ENCODE measurements at regions not wholly inside any gene's neighbourhood (a gene's known extent, or its start where the extent isn't known, plus 50 kb on each side); places are given as distances from the start of the nearest gene placed in this dataset.

GRCh38 chr12:85363382-85364190 is 83.6 kb downstream of the ALX1 start:
- H3K79me2 ChIP-seq, result no peaks in the 10 kb centered on the region
- H3K4me3 ChIP-seq, result no peak overlapping the region
- H3K4me2 ChIP-seq, result no peak overlapping the region
- no peaks in the 10 kb centered on the region for H3K9me3 ChIP-seq (ENCODE audit: low read depth)
- no peaks in the 10 kb centered on the region for H3K36me3 ChIP-seq (replicated peaks; ENCODE audit: insufficient read depth, low read depth)
- TF ChIP-seq EZH2phosphoT487 (IDR thresholded peaks at IDR 0.05; ENCODE audit: low read depth, severe bottlenecking, unreplicated experiment) (no peak), EZH2 (IDR thresholded peaks at IDR 0.05; ENCODE audit: borderline replicate concordance) (no peak), CTCF (IDR thresholded peaks at IDR 0.05; ENCODE audit: poor library complexity) (no peak)
- H2AFZ ChIP-seq, result no peak overlapping the region
- 74% methylated on average over 5 of the region's 5 CpGs for WGBS (ENCODE audit: low lambda C conversion rate, missing lambda C conversion rate)
- H3K27ac ChIP-seq, result no peak overlapping the region
- no peak for DNase-seq (ENCODE audit: low spot score)
- H3K4me1 ChIP-seq (ENCODE audit: insufficient read depth), result no peaks in the 10 kb centered on the region
- no peaks in the 10 kb centered on the region for H3K9me2 ChIP-seq (replicated peaks; ENCODE audit: insufficient read depth)
- no peaks in the 10 kb centered on the region for H4K20me1 ChIP-seq (ENCODE audit: insufficient read depth, poor library complexity, severe bottlenecking)
- H3K27me3 ChIP-seq, result no peaks in the 10 kb centered on the region

GRCh38 chr12:85367936-85368335 is 87.9 kb downstream of the ALX1 start:
- Histone ChIP-seq H4K20me1 (ENCODE audit: insufficient read depth, poor library complexity, severe bottlenecking) (no peaks in the 10 kb centered on the region), H2AFZ (no peak overlapping the region), H3K4me3 (no peak overlapping the region), H3K9me2 (replicated peaks; ENCODE audit: insufficient read depth) (no peaks in the 10 kb centered on the region), H3K79me2 (no peaks in the 10 kb centered on the region), H3K27ac (no peak overlapping the region), H3K27me3 (no peaks in the 10 kb centered on the region), H3K9me3 (ENCODE audit: low read depth) (no peaks in the 10 kb centered on the region), H3K4me1 (ENCODE audit: insufficient read depth) (peaks cover 5% of the 10 kb centered on the region), H3K4me2 (no peak overlapping the region), H3K36me3 (replicated peaks; ENCODE audit: insufficient read depth, low read depth) (no peaks in the 10 kb centered on the region)
- TF ChIP-seq CTCF (IDR thresholded peaks at IDR 0.05; ENCODE audit: poor library complexity) (no peak), EZH2 (IDR thresholded peaks at IDR 0.05; ENCODE audit: borderline replicate concordance) (no peak), EZH2phosphoT487 (IDR thresholded peaks at IDR 0.05; ENCODE audit: low read depth, severe bottlenecking, unreplicated experiment) (no peak)
- no peak for DNase-seq (ENCODE audit: low spot score)
- 54% methylated on average over 2 of the region's 2 CpGs for WGBS (ENCODE audit: low lambda C conversion rate, missing lambda C conversion rate)

GRCh38 chr12:85369365-85370154 is 89.5 kb downstream of the ALX1 start:
- Histone ChIP-seq H3K4me3 (no peak overlapping the region), H3K9me3 (ENCODE audit: low read depth) (no peaks in the 10 kb centered on the region), H3K4me1 (ENCODE audit: insufficient read depth) (peaks cover 5% of the 10 kb centered on the region), H3K27me3 (no peaks in the 10 kb centered on the region), H3K9me2 (replicated peaks; ENCODE audit: insufficient read depth) (no peaks in the 10 kb centered on the region), H3K27ac (peak overlapping the region; percentile 50), H2AFZ (no peak overlapping the region), H3K4me2 (no peak overlapping the region), H4K20me1 (ENCODE audit: insufficient read depth, poor library complexity, severe bottlenecking) (no peaks in the 10 kb centered on the region), H3K36me3 (replicated peaks; ENCODE audit: insufficient read depth, low read depth) (no peaks in the 10 kb centered on the region), H3K79me2 (no peaks in the 10 kb centered on the region)
- DNase-seq (ENCODE audit: low spot score), result peak; percentile 10
- WGBS (ENCODE audit: low lambda C conversion rate, missing lambda C conversion rate), result 69% methylated on average over 4 of the region's 4 CpGs
- TF ChIP-seq EZH2phosphoT487 (IDR thresholded peaks at IDR 0.05; ENCODE audit: low read depth, severe bottlenecking, unreplicated experiment) (no peak), EZH2 (IDR thresholded peaks at IDR 0.05; ENCODE audit: borderline replicate concordance) (no peak), CTCF (IDR thresholded peaks at IDR 0.05; ENCODE audit: poor library complexity) (no peak)
